CD4-positive, alpha-beta T cell treated with Interleukin-1 beta for 1 hour (primary cell): ENCODE measurements at regions not wholly inside any gene's neighbourhood (a gene's known extent, or its start where the extent isn't known, plus 50 kb on each side); places are given as distances from the start of the nearest gene placed in this dataset.

ENCODE experiments used
- DNase-seq, 2 donors: peaks; one replicate each; pipeline ENCODE4 v3.0.0-alpha.2; 2020 to 2022

DNA sequence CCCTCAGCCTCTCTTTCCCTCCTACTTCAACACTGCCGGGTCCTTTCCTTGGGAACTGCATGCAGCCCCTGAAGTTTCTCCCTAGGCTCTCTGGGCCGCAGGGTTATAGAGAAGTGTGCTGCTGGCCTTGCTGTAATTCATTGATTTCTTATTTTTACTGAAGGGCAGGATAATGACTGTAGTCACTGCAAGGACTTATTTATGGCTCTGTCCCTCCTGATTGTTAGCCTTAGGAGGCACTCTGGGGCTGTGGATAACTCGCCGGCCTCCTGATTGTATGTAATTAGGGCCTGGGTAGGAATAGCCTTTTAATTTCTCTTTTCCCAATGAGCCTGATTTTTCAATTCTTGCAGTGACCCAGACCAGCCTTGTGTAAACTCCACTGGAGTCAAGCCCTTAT, 138.3 kb upstream of the CDH13 start:
- no peak for DNase-seq

- DNase-seq: no peak
Measured at GRCh38 chr16:82481455-82481854, 145.3 kb upstream of the CDH13 start.

- no peak for DNase-seq
Measured at GRCh38 chr16:82476786-82477185, 150.0 kb upstream of the CDH13 start.

DNA sequence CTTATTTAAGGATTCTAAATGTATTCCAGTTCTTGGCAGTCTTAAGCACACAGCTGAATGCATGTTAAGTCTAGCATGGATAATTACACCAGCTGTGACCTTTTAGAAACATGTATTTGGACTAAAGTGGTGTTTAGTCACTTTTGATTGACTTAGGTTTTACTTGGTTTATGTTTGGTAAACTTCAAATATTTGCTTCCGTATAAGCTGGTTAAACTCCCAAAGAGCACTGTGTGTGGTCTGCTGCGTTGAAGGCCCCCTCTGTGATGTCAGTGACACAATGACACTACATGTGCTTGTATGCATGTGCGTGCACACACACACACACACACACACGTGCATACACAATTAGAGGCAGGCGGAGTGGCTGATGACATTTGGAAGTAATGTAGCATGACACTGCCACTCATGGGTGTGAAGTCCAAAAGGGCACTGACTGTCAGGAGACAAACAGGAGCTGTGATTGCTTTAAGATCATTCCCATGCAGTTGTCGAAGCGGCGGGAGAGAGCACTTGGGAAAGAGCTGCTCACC, 156.1 kb upstream of the CDH13 start:
- no peak for DNase-seq

DNA sequence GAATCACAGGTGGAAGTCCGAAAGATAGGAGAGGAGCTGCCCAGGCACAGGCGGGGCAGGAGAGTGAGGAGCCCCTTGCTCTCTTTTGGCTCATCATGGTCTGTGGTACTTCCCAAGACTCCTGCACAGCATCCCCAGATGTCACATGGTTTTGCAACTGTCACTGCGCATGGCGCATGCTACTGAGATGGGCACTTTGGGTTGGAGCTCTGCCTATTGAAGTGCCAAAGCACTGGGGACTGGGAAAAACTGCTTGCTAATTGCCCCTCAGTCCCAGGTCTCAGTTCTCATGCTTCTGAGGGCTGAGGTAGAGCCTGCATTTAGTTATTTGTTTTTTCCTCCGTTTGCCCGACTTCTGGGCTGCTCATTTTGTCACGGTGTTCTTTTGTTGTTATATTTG, 156.8 kb upstream of the CDH13 start:
- no peak for DNase-seq

DNA sequence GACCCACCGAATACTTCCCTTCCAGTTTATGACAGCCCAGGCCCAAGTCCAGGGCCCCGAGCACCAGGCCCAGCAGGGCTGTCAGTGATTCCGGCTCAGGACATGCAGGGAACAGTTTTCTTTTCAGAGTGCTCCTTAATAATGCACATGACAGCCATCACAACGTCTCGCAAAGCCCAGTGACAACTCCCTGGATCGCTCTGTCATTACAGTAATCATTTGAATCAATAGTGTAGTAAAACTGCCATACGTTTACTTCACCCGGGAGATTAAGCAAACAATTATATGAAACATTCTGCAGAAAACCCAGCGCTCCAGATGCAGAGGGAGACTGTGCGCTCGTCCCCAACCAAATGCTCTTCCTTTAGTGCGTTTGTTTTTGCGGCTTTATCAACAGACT, 162.6 kb upstream of the CDH13 start:
- no peak for DNase-seq

- no peak for DNase-seq
Measured at GRCh38 chr16:82460766-82461165, 166.0 kb upstream of the CDH13 start.

GRCh38 chr16:82459580-82460256, 167.1 kb upstream of the CDH13 start:
- DNase-seq: no peak

DNA sequence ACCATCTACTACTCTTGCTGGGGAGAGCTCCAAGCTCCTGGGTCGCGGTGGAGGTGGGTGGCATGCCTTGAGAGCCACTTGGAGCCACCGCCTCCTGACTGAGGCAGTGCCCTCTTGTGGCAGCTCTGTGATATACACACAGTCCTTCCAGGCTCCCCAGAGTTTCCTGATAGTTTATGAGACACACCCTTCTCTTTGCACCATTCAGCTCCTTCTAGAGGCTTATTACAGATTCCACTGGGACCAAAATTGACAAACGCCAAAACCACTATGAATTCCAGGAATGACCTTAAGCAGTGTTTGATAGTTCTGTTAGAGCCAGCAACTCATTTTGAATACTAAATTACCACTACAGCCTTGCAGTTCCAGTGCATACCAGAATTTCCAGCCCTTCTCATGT, 170.1 kb upstream of the CDH13 start:
- peak; percentile 11 to 26 for DNase-seq

DNA sequence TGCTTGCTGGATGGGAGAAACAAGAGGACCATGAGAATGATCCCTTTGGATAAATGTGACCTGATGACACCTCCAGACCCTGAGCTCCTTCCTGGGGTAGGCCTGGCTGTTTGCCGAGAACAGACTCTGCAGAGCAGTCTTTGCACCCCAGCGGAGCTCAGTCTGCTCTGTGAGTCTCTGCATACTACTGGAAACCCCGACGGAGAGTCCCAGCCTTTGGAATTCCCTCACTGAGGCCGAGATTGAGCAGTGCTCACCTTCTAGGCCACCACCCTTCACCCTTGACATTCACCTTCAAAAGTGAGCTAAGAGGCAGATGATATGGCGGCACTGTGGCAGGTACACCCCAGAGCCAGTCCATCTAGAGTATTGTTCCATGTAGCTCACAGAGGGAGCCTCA, 172.2 kb upstream of the CDH13 start:
- no peak for DNase-seq

- DNase-seq: peak in 1 of 2 donors; percentile 7
Measured at GRCh38 chr16:82454152-82454551, 172.6 kb upstream of the CDH13 start.

GRCh38 chr16:82452004-82452756, 174.6 kb upstream of the CDH13 start:
- no peak for DNase-seq

DNA sequence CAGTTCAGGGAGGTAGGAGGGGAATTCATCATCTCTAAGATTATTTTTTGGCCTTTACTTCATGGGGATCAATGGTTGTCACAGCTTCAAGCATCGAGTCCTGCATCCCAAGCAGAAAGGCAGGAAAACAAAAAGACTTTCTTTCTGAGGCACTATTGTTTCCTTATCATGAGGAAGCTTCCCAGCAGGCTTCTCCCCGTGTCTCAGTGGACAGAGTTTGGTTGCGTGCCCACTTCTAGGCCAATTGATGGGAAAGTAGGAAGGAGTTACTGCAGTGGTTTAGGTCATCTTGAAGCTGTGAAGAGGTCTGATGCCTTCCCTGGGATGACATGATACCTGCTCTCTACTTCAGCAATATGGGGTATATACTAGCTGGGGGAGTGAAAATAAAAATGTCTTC, 175.3 kb upstream of the CDH13 start:
- no peak for DNase-seq

DNA sequence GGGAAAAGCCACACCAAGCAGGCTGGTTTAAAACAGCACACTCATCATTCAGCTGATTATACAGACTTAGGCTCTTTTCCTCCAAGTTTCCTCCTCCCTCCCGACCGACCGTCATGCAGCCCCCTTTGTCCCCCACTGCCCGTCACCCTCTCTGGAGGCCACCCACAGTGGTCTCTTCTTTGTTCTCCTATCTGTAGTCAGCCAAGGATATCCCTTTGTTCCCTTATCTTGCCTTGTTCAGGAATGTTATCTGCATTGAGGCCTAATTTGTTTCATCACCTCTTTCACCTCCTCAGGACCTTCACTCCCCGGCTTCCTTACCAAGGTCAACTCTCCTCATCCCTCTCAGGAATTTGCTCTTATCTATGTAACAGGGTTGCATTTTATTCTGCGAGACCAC, 186.4 kb upstream of the CDH13 start:
- no peak for DNase-seq

GRCh38 chr16:82439678-82440293, 187.0 kb upstream of the CDH13 start:
- DNase-seq: no peak

GRCh38 chr16:82433042-82433441, 193.7 kb upstream of the CDH13 start:
- no peak for DNase-seq

DNA sequence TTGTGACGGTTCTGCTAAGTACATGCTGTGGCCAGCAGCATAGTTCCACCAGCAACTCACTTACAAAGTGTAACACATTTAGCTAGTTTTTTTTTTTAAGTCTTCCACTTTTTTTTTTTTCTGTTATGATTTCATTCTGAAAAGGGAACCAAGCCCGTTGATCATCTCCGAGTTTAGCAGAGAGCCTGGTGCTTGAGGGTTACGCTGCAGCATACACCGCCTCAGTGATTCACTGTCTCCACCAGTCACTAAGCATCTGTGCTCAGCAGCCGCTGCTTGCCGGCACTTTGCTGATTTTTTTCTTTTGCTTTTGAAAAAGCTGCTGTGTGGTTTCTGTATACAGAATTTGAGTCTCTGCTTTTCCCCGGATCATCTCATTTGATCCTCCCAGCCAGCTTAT, 194.5 kb upstream of the CDH13 start:
- peak in 1 of 2 donors; percentile 12 for DNase-seq

GRCh38 chr16:82425661-82426060, 201.1 kb upstream of the CDH13 start:
- DNase-seq: no peak

DNA sequence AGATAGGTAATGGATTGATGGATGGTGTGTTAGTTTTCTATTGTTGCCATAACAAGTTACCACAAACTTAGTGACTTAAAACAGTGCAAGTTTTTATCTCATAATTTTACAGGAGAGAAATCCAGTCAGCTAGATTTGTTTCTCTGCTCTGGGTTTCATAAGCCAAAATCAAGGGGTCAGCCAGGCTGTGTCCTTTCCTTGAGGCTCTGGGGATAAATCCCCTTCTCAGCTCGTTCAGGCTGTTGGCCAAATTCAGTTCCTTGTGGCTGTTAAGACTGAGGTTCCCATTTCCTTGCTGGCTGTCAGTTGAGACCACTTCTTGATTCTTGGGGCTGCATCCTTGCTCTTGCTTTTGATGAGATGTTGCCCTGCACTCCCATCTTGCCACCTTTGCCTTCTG, 204.9 kb upstream of the CDH13 start:
- DNase-seq: no peak

DNA sequence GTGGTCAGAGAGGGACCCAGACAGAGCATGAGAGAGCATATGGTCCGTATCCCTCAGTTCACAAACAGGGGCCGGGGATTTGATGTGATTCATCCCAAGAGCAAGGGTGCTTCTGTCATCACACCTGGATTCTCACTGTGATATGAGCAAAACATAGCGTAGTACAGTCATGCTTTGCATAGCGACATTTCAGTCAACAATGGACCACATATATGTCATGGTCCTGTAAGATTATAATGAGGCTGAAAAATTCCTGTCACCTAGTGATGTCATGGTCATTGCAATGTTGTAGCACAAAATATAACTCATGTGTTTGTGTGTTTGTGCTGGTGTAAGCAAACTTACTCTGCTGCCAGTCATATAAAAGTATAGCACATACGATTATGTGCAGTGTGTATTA, 207.4 kb upstream of the CDH13 start:
- DNase-seq: no peak

GRCh38 chr16:82414476-82414875, 212.3 kb upstream of the CDH13 start:
- no peak for DNase-seq

DNA sequence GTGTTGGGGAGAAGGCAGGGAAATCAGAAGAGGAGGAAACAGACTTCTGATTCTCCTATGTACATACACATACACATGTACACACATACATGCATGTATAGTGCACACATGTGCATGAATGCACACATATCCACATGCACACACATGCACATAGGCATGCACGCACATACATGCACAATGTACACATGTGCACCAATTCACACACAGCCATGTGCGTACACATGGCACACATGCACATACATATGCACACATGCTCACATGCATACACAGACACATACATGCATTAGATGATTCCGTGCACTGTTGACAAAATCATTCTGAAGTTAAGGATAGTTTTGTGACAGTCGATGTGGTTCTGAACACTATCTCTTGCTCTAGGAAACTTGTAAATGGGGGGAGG, 214.0 kb upstream of the CDH13 start:
- no peak for DNase-seq

DNA sequence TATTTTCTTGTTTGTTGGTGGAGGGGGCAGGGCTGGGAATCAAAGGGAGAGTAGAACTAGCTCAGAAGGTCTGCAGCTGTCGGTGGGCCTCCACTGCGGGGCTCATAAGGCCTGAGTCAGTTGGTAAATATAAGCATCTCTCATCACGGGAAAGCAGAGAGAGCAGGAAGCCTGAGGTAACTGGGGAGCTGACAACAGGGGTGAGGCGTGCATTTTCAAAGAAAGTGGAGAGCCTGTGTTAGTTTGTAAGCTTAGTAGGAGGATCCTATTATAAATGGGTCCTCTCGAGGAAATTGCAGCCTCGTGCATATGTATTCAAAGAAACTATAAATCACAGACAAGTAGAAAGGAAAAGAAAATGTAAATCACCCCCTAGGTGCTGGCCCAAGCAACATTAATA, 221.0 kb upstream of the CDH13 start:
- DNase-seq: no peak
